Lower leg skin (tissue), 4 donors: ENCODE measurements at regions not wholly inside any gene's neighbourhood (a gene's known extent, or its start where the extent isn't known, plus 50 kb on each side); places are given as distances from the start of the nearest gene placed in this dataset.

Source experiments
- DNase-seq, 2 donors: peaks; one replicate each; pipeline ENCODE4 v3.0.0-alpha.2; 2019; ENCODE audit warnings: low spot score in 2 of 2
- H3K4me3 ChIP-seq: fragments of 200-600 bp; sonication (generic); 2 replicates; pipeline ENCODE4 v1.5.1; 2017; ENCODE audit warnings: mild to moderate bottlenecking, low read depth; ENCODE audit not compliant: poor library complexity, severe bottlenecking
- CTCF ChIP-seq, 3 donors: fragments of 450-650 bp; IDR thresholded peaks; one replicate each; pipeline ENCODE4 v1.5.1; 2016; ENCODE audit warnings: antibody characterized with exemption in 3 of 3, mild to moderate bottlenecking in 3 of 3, moderate library complexity in 2 of 3
- POLR2A ChIP-seq, 2 donors: fragments of 450-650 bp; IDR thresholded peaks; one replicate each; pipeline ENCODE4 v1.6.1; 2016 to 2017; ENCODE audit warnings: antibody characterized with exemption in 2 of 2, mild to moderate bottlenecking in 1 of 2, moderate library complexity in 1 of 2
- WGBS, 2 donors: methylation state at CpG; one replicate each; pipeline ENCODE4 v1.1.5; 2018; 5-methylcytosine and 5-hydroxymethylcytosine counted together
- intact Hi-C: fragments of 100-400 bp; cut with DNase I; formaldehyde crosslinking; loops from one replicate; pipeline ENCODE4 v1.15.0; 2023; ENCODE audit warnings: low total_unique reads

- WGBS, 2 donors: 74 to 78% methylated on average over 11 of the region's 11 CpGs
- no peak overlapping the region for H3K4me3 ChIP-seq
- intact Hi-C loops: no loop called here
- no peak for TF ChIP-seq POLR2A (IDR thresholded peaks at IDR 0.05)
- DNase-seq: no peak
Observed at GRCh38 chr9:95822583-95823431, 52.7 kb upstream of the ERCC6L2 start.

GRCh38 chr9:95822015-95822414 is 53.5 kb upstream of the ERCC6L2 start:
- no peak for DNase-seq
- intact Hi-C loops: no loop called here
- no peak for TF ChIP-seq CTCF (IDR thresholded peaks at IDR 0.05)
- TF ChIP-seq POLR2A (IDR thresholded peaks at IDR 0.05): no peak
- H3K4me3 ChIP-seq: no peak overlapping the region
- 86 to 98% methylated on average over 3 of the region's 3 CpGs for WGBS, 2 donors

- no peak overlapping the region for H3K4me3 ChIP-seq
- DNase-seq: no peak
- WGBS, 2 donors: 67 to 75% methylated on average over 8 of the region's 8 CpGs
- no peak for TF ChIP-seq CTCF (IDR thresholded peaks at IDR 0.05)
- TF ChIP-seq POLR2A (IDR thresholded peaks at IDR 0.05): no peak
- intact Hi-C loops: no loop called here
Observed at GRCh38 chr9:95820074-95820473, 55.4 kb upstream of the ERCC6L2 start.

- 89% methylated on average over 10 of the region's 10 CpGs for WGBS, 2 donors
- intact Hi-C loops: no loop called here
- no peak for DNase-seq
- H3K4me3 ChIP-seq: no peak overlapping the region
- TF ChIP-seq POLR2A (IDR thresholded peaks at IDR 0.05) (no peak), CTCF (IDR thresholded peaks at IDR 0.05) (no peak)
Observed at GRCh38 chr9:95819636-95820035, 55.9 kb upstream of the ERCC6L2 start.

- H3K4me3 ChIP-seq: no peak overlapping the region
- intact Hi-C loops: no loop called here
- DNase-seq: no peak
- TF ChIP-seq CTCF (IDR thresholded peaks at IDR 0.05) (no peak), POLR2A (IDR thresholded peaks at IDR 0.05) (no peak)
- 92 to 96% methylated on average over 6 of the region's 6 CpGs for WGBS, 2 donors
Observed at GRCh38 chr9:95817205-95817604, 58.3 kb upstream of the ERCC6L2 start.

- intact Hi-C loops: no loop called here
- no peak overlapping the region for H3K4me3 ChIP-seq
- TF ChIP-seq POLR2A (IDR thresholded peaks at IDR 0.05) (no peak), CTCF (IDR thresholded peaks at IDR 0.05) (no peak)
- 87 to 88% methylated on average over 5 of the region's 5 CpGs for WGBS, 2 donors
- no peak for DNase-seq
Observed at GRCh38 chr9:95816716-95817115, 58.8 kb upstream of the ERCC6L2 start.
